IPS-NIHi7 (cell line): ENCODE measurements at regions not wholly inside any gene's neighbourhood (a gene's known extent, or its start where the extent isn't known, plus 50 kb on each side); places are given as distances from the start of the nearest gene placed in this dataset.

Experiments
- DNase-seq: peaks from one replicate; pipeline ENCODE4 v3.0.0; 2012; ENCODE audit warnings: mixed read lengths; ENCODE audit errors: extremely low spot score

DNA sequence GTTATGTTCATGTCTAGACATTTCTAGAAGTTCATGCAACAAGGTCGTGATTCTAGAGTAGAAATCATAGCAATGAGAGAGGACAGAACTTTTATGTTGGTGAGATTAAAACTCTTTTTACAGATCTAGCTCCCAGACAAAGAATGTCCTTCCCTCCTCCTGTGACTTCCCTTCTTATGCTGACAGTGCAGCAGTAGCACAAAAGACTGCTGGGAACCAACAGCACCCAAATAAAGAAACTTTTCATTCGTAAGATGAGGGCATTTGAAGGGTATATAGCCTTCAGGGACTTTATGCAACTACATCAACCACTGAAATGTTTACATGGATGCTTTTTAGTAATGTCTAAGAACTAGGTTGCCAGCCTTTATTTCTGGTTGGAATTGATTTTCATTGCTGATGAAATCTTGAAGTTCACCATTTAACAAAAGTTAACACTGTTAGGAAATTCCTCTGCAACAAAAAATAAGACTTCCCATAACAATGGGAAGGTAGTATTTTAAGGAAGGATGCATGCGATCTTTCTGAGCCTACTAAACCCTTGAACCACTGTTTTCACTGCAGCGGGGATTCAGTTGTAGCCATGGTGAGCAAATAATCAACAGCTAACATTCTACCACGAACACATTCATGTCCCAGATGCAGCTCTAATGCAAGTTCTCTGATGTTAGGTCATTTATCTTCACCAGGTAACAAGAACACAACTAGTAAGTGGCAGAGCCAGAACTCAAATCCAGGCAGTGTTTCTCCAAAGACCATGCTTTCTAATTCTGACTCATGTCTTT, 672.8 kb downstream of the PTPRC start:
- peak; percentile 12 for DNase-seq

DNA sequence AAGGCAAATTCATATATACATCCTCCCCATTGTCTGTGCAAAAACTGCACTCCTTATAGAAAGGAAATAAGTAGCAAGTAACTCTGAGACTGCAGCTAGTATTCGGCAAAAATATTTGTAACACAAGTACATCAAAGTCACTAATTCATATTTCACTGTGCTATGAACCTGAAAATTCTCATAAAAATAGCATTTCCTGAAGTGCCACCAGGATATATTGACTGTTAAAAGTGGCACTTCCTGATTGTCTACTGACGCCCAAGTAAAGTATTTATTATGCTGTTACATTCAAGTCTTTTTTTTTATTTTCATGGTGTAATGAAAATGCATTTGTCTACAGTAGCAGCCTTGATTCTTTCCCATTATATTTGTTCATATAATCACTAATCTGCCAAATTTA, 673.8 kb downstream of the PTPRC start:
- DNase-seq: no peak

DNA sequence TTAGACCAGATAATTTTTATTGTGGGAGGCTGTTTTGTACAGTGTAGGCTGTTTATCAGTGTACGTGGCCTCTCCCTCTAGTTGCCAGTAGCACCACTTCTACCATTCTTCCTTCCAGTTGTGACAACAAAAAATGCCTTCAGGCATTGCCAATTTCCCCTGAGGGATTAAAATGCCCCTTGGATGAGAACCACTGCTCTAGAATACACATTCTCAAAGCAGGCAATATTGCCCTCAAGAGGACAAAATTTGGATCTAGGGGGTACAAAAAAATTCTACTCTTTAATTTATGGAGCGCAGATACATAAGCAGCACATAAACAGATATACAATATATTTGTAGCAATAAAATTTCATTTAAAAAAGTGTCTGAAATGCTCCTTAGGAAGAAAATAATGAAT, 674.6 kb downstream of the PTPRC start:
- DNase-seq: no peak

DNA sequence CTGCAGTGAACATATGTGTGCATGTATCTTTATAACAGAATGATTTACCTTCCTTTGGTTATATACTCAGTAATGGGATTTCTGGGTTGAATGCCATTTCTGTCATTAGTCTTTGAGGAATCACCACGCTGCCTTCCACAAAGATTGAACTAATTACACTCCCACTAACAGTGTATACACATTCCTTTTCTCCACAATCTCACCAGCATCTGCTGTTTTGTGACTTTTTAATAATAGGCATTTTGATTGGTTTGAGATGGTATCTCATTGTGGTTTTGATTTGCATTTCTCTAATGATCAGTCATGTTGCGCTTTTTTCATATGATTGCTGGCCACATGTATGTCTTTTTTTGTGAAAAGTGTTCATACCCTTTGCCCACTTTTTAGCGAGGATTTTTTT, 680.5 kb downstream of the PTPRC start:
- no peak for DNase-seq

DNA sequence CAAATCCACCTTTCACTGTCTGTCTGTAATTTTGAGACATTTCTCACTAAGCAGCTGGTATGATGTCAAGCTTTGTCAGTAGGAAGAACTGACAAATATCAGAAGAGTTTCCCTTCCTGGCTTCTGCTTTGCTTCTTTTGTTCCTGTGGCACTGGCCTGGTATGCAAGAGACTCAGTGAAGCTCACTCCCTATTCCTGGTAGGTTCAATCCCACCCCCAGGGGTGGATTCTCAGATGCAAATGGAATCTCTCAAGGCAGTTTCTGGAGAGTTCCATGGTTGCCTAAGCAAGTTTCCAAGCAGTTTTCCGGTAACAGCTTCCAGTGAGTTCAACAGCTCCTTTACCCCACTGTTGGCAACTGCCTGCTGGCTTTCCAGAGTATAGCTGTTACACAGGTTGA, 683.4 kb downstream of the PTPRC start:
- peak; percentile 19 for DNase-seq

DNA sequence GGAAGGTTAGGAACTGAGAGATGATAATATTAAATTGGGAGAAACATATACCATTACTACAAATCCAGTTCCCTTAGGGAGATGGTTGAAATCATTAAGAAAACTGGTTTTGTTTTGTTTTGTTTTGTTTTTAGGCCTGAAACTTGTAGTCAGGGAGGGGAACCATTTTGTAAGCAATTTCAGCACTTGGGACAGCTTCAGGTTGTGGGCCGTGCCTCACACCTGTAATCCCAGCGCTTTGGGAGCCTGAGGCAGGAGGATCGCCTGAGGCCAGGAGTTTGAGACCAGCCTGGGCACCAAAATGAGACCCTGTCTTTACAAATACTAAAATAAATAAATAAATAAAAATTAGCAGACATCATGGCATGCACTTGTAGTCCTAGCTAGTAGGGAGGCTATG, 694.3 kb upstream of the NR5A2 start:
- no peak for DNase-seq

DNA sequence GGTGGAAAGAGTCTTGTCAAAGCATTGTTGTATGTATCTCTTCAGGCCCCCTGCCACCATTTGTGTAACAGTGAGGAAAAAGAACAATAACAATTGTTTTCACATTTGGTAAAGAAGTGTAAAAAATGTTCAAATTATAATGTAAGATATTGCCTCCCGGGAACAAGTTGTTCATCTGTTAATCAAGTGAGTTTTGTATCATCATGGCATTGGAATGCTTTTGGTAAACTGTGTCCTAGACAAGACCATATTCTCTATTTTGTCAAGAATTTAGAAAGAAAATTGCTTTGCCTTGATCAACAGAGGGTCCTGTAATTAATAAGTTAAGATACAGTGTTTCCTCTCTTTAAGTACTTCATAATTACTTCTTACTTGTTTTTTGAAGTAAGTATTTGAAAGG, 692.0 kb upstream of the NR5A2 start:
- DNase-seq: no peak

DNA sequence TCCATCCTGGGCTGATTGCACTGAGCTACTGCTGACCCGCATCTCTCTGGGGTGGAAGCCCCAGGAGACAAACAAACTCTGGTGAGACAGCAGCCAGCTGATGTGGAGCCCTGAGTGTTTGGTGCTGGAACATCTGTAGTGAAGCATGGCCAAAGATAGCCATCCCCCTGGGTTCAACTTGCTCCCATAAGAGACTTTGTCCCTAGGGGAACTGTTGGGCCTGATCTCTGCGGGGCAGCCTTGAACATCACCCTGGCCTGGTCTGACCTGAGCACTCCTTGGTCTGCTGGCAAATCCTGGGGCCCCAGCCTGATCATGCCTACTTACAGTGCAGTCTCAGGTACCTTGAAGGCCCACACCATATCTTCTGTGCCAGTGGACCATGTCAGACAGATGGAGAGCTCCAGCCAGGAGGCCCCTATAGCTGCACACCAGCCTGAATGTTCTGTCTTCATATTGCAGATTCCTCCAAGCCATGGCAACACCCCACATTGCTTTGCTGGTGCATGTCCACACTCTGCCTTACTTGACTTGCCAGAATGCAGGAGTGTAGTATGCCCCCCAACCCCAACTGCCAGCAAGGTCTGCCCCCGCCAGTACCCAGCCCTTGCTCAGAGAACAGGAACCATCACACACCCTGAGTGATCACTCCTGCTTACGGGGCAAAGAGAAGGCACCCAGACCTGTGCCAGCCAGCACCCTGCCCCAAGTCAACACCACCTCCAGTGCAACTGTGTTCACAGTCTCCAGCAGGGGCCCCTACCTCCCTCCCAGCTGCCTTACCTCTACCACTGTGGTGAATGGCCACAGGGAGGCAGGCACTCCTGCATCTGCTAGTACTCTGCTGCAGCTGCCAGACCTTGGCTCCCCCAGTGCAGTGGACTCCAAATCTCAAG, 690.5 kb upstream of the NR5A2 start:
- peak; percentile 65 for DNase-seq

DNA sequence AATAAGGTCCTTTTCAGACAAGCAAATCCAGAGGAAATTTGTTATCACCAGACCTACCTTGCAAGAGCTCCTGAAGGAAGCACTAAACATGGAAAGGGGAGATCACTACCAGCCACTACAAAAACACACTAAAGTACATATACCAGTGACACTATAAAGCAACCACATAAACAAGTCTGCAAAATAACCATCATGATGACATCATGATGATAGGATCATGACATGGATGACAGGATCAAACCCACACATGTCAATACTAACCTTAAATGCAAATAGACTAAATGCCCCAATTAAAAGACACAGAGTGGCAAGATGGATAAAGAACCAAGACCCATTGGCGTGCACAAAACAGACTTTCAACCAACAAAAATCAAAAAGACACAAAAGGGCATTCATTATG, 688.8 kb upstream of the NR5A2 start:
- DNase-seq: no peak

DNA sequence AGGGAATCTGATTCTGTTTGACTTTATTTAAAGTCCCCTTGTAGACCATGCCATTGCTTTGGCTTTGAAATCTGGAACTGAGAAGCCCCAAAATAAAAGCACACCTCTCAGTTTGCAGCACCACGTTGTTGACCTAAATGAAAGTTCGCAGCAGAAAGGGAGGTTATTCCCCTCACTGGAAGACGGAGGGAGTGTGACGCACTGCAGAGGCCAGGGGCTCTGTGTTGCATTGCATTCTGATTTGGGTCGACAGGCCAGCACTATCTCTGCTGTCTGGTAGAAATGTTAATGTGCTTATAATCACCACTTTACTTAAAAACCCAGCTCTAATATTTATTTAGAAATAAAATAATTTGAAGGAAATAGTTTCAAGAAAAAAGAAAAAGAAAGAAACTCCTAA, 675.2 kb upstream of the NR5A2 start:
- DNase-seq: peak; percentile 15

DNA sequence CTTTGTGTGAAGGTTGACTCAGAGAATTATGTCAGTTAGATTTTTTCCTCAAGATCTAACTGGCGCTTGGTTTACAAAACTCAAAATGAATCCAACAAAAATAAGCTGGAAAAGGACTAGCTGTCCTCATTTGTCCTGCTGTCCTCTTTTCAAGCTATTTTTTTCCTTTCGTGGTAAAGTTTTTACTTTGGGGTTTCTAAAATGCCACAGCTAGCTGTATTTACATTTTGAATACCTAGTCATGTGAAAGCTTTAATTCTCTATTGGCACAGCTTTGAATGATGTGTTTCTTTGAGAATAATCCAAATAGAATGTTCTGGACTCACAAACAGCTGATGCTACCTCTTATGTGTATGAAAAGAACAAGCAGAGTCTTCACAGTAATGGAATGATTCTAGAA, 673.6 kb upstream of the NR5A2 start:
- DNase-seq: no peak

DNA sequence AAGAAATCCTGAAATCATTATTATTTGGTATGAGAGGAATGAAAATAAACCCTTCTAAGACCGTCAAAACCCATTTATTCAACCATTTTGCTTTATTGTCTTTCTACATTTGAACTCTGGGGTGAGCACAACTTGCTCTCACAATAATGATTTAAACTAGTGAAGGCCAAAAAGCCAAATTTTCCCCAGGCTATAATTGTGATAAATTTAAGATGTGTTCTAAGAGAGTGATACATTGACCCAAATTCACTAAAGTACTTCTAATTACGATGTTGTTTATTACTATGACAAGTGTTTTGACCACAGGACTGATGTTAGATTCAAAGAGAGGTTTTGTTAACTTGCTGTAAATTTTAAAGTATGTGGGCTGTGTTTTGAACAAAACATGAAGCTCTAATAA, 670.9 kb upstream of the NR5A2 start:
- DNase-seq: no peak

DNA sequence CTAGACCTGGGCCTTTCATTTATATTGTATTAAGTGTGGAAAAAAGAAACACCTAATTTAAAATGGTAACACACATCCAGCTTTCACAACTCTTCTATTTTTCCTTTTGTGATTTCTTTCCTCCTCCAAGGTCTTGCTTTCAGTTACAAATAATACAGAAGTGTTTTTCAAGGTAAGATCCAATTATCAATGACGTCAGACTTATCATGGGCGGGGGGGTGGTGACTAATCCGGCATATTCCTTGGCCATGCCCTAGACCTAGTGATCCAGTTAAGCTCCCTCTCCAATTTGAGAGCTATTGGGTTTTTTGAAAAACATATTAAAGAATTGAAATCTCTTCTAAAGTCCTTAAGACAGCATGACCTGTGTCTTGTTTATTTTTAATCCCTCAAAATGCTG, 669.9 kb upstream of the NR5A2 start:
- no peak for DNase-seq

DNA sequence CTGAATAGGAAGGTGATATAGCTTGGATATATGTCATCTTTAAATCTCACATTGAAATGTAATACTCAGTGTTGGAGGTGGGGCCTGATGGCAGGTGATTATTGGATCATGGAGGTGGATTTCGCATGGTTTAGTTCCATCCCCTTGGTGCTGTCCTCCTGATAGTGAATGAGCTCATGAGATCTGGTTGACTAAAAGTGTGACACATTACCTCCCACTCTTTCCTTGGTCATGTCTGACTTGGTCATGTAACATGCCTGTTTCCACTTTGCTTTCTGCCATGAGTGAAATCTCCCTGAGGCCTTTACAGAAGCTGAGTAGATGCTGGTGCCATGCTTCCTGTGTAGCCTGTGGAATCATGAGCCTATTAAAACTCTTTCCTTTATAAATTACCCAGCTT, 664.5 kb upstream of the NR5A2 start:
- DNase-seq: no peak

DNA sequence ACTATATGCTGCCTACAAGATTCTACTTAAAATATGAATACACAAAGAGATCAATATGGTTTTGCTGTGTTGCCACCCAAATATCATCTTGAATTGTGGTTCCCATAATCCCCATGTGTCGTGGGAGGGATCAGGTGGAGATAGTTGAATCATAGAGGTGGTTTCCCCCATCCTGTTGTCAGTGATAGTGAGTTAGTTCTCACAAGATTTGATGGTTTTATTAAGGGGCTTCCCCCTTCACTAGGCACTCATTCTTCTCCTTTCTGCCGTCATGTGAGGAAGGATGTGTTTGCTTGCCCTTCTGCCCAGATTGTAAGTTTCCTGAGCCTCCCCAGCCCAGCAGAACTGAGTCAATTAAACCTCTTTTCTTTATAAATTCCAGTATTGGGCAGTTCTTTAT, 654.4 kb upstream of the NR5A2 start:
- no peak for DNase-seq

DNA sequence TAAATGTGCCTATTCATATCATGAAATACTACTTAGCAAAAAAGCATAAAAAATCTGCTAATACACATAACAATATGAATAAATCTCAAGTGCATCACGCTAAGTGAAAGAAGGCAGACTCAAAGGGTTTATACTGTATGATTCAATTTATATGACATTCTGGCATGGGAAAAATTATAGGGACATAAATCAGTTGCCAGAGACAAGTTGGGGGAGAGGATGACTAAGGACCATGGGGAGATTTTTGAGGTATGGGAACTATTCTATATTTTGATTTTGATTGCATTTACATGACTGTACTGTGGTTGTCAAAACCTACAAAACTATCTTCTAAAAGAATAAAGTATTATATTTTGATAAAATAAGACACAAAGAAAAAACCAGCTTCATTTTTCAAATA, 650.3 kb upstream of the NR5A2 start:
- no peak for DNase-seq

DNA sequence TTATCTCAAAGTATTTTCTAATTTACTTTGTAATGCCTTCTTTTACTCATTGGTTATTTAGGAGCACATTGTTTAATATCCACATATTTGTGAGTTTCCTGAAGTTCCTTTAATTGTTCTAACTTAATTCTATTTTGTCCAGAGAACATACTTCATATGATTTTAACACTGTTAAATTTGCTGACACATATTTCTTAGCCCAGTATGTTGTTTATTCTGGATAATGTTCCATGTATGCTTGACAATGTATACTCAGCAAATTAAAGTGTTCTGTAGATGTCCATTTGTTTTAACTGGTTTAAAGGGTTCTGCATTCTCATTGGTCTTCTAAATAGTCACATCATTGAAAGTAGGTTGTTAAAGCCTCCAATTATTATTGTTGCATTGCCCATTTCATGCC, 643.7 kb upstream of the NR5A2 start:
- no peak for DNase-seq

DNA sequence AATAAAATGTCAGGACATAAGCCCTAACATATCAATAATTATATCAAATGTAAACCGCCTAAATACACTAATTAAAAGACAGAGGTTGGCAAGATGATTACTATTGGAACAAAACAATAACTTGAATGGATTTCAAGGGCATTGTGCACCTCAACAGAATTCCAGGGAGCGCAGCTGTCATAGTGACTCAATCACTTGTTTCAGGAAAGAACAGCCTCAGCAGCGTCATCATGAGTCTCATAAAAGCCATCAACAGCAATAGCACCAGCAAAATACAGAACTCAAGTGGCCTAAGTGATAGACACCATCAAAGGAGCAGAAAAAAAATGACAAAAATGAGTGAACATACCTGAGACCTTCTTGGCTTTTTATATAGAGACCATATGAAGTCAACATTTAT, 632.7 kb upstream of the NR5A2 start:
- no peak for DNase-seq

DNA sequence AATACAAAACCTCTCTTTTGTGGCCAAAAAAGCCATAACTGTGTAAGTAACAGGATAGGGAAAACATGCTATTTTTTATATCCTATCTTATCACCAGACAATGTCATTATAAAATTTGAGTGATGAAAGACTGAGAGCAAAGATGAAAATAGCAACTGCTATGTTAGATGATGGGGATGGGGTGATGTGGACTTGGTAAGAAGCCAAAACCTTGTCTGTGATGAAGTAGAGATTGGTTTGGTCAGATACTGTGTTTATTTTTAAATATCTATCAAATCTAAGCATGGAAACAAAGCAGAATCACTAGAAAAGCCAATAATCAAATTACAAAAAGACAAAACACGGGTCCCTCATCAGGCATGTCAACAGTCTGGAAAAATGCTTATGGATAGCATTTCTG, 631.1 kb upstream of the NR5A2 start:
- no peak for DNase-seq

DNA sequence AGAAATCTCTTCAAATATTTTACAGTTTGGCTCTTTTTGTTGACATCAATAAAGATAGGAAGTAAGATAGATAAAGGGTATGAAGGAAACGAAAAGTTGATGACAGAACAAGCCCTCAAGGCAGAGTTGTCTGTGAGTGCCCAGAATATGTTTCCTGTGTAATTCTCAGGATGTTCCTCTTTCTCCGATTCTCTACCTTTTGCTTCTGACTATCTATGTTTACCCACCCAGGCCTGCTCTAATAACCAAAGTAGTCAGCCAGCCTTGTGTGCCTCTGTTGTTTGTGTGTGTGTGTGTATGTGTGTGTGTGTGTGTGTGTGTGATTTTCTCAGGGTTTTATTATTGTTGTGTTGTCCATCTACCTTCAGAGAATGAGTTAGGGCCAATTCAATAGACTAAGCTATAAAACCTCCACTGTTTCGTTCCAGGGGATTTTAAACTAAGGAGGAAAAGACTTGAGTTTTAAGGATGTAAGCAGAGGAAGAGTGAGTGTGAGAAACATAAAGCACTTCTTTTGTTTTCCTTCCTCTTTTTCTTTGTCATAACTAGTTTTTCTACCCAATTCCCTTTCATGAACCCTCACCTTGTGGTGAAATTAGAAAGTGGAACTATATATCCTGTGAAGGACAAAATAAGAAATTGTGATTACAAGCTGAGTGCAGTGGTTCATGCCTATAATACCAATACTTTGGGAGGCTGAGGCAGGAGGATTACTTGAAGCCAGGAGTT, 627.4 kb upstream of the NR5A2 start:
- no peak for DNase-seq

DNA sequence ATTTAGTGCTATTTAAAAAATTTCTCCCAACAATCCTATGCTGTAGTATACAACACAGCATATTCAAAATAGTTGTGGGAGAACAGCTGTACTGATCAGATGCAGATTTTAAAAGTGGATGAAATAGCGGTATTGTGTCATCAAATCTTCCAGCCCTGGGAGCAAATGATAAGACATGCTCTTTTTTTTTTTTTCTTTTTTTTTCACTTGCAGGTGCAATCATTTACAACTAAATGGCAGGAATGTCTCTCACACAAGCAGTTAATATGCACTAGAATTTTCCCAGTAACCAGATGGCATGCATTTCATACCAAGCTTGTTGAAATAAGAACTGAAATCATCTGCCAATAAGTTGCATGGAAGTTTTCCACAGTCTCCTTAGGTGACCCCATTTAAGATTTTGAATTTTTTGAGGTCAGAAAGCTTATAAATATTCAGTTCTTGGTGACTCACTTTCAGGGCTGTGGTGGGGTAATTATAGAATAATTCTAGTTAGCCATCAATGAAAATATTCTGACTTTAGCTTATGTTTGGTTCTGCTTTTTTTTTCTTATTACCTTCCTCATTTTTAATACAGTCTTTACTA, 623.9 kb upstream of the NR5A2 start:
- DNase-seq: no peak

DNA sequence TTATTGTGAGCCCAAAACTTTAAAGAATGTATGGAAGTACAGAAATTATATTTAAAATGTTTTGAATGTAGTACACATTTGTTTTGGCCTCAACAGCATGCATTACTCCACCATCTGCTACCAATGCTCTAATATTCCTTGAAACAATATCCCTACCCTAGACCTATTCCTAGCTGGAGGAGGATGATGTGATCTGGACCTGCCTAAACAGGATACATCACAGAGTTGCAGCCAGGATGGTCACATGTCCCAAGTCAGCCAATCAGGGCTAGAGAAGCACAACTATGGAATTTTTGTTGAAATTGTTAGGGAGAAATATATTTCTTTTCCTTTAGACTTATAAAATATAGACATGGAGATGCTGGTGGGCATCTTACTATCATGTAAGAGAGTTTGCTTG, 623.3 kb upstream of the NR5A2 start:
- peak; percentile 13 for DNase-seq
